GM21367 (cell line): ENCODE measurements at regions not wholly inside any gene's neighbourhood (a gene's known extent, or its start where the extent isn't known, plus 50 kb on each side); places are given as distances from the start of the nearest gene placed in this dataset.

ENCODE experiments used
- ATAC-seq: cut with Tn5 transposase; IDR thresholded peaks from one replicate; pipeline ENCODE4 v1.9.1; 2021; ENCODE audit not compliant: unreplicated experiment

DNA sequence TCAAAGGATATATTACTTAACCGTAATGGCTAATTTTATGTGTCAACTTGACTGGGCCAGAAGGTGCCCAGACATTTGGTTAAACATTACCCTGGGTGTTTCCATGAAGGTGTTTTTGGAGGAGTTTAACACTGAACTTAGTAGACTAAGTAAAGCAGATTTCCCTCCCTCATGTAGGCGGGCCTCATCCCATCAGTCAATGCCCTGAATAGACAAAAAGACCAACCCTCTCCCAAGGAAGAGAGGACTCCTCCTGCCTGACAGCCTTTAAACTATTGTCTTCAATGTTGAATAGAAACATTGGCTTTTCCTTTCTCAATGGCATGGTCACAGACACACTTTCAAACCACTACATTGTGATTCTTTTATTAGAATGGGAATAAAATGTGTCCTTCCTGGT is 121.9 kb downstream of the SETD4 start:
- ATAC-seq: no peak

DNA sequence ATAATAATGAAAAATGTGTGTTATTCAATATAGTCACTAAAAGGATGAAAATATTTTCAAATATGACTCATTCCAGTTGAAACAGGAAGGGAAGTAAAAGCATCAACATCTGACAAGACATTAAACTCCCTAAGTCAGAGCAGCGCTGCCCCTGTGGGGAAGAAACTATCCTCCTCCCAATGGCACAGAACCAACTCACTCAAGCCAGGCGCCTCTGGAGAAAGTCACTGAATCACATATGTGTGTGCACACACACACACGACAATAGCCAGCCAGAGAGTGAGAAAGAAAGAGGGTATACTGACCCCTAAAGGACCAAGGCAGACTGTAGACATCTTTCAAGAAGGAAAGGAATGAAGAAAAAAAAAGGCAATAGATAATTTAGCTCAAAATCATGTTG is 126.9 kb downstream of the SETD4 start:
- ATAC-seq: no peak

DNA sequence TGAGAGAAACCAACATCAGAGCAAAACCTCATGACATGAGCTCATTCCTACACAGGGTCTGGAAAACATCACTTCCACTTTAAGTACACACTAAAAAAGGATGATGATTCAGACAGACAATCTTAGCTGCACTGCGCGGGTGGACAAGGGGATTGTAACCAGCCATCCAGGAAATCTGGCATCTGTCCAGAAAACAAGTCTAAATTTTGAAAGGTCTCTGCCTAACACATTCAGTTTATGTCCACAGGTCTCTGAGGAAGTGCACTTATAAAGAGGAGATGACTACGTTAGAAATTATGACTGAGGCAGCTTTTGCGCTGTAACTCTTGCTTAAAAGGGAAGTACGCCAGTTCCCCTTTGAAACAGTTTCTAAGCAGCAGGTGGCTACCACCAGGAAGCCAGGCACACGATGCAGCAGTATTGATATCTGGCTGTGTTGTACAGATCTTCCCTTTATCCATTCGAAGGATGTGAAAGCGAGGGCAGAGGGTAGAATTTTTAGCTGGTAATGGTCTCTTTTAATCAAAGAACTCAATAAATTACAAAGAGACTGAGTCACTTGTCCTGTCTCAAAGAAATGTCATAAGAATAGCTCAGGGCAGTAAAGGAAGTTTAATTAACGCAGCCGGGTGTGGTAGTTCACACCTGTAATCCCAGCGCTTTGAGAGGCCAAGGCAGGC is 128.0 kb downstream of the SETD4 start:
- ATAC-seq: peak; percentile 81

DNA sequence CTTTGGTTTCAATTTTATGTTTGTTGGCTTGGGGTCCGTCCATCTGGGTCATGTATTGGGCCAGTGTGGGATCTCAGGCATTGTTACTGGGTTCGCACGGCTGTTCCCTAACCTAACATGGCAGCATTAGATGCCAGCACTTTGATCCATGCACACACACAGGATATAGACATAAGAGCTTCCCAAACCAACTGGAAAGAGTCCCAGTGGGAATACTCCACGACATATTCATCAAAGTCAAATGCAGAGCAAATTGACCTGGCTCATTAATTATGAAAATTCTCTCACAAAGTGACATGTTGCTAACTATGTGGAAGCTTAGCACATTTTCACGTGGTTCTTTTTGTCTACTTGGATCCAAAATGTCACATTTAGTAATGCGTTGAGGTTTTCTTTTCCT is 130.4 kb downstream of the SETD4 start:
- no peak for ATAC-seq

DNA sequence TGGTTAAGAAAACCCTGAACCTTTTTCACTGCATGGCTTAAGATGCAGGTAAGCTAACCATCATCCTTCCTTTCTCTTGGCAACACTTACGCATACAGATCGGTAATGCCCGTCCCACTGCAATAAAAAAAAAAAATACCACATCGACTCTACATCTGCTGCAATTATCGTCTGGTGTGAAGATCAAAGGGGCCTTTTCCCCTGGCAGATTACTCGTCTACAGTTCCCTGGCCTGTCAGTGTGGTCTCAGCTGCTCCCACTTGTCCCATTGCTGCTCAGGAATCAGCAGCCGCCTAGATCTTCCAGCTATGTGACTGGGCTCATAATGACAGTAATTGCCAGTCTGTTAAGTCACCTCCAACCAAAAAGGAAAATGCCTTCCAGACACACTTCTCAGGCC is 133.1 kb downstream of the SETD4 start:
- ATAC-seq: no peak

DNA sequence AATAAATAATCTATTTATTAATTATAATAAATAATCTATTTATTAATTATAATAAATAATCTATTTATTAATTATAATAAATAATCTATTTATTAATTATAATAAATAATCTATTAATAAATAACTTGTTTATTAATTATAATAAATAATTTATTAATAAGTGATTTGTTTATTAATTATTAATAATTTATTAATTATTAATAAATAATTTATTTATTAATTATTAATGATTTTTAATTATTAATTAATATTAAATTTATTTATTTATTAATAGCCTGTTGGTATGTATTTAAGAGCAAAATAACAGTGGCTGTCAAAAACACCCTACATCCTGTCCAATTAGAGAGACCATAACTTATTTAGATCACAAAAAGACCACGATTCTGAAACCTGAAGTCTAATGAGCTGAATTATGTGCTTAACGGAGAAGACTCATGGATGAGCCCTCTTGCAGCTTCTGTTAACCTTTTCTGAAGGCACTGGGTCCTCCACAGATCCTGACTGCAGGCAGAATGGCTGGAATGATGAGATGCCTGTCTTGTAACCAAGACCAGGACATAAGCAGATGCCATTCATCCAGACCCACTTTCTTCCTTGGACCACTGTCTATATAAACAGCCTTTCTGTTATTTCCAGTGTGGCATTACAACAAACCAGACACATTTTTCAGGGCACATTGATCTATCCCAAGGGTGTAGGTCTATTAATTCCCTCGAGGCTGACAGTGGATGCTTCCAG is 134.2 kb downstream of the SETD4 start:
- ATAC-seq: no peak

DNA sequence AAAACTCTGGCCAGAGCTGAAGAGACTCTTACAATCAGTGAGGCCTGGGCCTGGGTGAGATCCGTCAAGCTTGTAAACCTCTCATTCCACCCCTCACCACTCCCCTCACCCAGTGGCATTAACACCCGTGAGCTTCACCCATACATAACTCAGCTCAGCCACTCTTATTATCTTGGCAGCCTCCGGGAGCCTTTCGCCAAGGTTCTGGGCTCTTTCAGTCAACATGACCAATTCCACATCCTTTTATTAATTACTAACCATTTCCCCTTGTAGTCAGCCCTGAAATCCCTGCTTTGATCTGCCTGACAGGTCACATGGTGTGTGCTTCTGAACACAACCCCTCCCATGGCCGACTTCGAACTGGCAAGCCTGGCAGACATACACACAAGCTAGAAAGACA is 134.8 kb downstream of the SETD4 start:
- no peak for ATAC-seq

DNA sequence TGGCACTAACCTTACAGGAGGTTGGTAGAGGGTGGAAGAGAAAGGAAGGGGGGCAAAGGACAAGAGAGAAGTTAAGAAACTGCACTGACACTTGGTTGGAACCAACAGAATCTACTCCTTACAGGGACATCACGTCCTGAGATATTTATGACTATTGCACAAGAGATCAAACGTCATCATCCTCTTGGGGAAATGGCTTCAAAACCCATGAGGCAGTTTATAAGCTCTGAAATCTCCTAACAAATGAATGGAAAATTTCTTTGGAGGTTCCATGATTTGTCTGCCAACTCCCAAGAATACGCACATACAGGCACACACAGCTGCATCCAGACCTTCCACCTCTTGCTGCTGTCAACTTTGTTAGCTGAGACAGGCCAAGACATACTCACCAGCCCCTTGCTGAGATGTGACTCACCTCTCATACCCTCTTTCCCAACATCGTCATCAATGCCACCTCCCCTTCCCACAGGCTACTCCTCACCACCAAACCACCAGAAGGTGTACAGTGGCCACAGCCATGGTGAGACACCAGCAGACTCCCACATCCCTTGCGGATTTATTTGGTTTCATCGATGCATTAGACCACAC is 135.5 kb downstream of the SETD4 start:
- no peak for ATAC-seq

DNA sequence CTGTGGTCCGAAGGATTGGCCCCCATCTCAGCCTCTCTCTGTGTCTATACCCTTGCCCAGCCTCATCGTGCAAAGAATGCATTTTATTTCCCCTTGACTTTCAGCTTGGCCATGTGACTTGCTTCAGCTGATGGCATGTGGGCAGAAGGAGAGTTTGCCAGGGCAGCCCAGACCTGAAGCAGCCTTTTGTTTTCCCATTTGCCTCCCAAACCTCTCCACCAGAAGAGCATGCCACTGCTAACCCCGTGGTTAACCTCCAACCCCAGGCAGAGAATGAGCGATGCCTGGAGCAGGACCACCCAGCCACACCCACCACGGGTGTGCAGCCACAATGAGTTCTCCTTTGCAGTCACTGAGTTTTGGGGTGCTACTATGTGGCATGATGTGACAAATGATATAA is 136.4 kb downstream of the SETD4 start:
- ATAC-seq: no peak

DNA sequence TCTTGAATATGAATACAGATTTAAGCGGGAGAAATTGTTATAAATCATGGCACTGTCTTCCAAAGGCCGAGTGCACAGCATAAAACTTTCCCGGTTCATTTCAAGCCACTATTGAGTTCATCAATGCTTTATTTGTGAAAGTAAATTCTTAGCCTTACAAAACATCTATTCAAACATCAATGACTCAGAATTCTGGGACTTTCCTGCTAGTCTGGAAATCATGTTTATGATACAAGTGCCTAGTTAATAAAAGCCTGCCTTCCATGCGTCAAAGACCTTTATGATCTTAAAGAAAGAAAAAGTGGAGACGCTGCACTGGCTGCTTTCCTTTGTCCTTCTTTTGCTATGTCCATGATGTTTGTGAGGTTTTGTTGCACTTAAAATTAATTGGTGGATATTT is 137.7 kb downstream of the SETD4 start:
- no peak for ATAC-seq

DNA sequence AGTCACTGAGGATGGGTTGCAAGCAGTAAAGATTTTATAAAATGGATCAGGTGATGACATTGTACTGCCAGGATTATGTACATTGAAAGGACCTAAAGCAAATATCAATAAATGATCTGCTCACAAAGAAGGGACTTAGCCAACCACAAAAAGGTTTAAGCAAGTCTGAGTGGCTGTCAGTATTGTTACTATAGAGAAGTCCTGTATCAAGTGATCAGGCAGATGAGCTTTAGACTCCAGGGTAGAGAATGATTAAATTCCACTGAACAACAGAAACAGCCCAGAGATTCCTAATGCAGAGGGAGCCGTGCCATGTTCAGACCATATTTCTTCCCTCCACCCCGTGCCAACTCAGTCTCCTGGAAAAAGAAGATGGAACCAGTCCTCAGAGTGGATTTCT is 138.9 kb downstream of the SETD4 start:
- ATAC-seq: no peak

DNA sequence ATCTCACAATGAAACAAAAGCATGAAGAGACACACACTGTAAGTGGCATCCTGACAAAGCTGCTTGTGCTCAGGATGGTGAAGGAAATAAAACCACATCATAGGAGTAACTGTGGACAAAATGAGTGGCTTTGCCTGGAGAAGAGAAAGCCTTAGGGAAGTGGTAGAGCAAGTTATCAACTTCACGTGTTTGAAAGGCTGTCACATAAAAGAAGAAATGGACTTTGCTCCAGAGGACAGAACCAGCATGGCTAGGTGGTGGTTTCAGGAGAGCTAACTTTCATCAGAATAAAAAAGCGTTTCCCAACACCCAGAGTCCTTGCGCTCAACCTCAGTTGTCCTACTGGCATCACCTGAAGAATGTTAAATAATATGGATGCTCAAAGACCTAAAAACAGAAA is 139.9 kb downstream of the SETD4 start:
- no peak for ATAC-seq

DNA sequence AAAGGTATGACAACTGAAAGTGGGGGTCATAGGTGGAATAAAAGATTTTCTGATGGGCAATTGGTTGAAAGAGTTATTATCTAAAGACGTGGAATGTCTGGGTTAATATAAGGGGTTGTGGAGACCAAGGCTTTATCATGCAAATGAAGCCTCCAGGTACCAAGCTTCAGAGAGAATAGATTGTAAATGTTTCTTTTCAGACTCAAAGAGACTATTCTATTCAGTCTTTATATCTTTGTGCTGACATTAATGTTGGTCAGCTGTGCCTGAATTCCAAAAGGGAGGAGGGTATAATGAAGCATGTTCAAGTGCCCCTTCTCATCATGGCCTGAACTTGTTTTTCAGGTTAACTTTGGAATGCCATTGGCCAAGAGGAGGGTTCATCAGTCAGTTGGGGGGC is 145.3 kb downstream of the SETD4 start:
- ATAC-seq: no peak

DNA sequence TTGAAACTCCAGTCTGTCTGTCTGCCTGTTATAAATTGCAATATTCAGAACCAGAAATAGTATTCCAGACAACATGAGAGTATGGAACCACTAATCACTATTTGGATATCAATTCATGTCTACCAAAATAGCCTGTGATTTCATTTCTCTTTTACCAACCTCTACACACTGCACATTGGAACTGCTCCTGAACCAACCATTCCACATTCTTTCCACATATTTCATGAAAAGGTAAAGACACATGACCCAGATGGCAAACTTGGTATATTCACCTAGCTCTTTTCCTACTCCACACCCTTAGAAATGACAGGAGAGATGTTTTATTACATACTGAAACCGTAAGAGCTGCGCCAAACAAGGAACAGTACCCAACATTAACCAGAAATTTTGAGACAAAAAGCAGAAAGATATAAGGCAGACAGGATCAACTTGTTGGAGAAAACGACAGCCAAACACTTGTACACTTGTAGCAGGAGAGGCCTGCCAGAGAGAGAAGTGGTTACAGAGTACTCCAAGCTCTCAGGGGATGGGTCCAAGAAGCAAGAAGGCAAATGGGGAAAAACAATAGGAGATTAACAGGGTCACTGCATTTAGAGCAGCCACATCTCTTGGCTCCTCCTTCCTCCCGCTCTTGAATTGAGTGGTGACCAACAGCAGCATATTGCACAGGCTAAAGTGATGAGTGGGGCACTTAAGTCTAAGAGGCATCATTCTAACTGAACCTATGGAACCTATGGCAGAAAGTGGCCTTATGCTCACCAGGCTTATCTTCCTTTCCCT is 148.7 kb downstream of the SETD4 start:
- no peak for ATAC-seq

DNA sequence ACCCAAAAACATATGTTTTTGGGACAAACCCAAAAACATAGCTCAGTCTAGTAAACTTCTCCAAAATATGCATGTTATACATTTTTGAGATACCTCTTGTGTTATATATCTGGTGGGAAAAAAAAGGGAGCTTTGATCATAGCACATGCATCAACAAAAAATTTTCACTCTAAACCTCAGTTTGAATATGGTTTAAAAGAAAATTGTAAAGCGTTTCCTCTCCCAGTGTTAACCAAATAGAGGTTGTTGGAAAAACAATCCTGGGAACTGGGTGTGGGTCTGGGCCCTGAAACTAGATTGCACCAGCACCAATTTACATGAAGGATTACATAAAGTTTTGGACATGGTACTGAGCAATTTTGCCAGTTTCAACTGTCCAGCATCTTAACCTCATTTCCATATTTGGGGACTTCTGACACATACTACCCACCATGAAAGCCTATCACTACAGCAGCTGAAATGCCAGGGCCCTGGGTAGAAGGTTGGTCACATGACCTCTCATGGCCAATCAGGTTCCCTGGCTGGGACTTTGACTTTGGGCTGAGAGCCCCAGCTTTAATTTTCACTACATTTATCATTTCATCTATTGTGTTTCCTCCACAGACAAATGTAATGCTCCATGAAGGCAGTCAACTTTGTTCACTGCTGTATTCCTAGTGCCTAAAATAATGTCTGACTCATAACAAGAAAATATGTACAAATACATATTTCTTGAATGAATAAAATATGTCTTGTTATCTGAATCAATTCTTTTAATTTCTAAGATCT is 150.7 kb downstream of the SETD4 start:
- no peak for ATAC-seq

DNA sequence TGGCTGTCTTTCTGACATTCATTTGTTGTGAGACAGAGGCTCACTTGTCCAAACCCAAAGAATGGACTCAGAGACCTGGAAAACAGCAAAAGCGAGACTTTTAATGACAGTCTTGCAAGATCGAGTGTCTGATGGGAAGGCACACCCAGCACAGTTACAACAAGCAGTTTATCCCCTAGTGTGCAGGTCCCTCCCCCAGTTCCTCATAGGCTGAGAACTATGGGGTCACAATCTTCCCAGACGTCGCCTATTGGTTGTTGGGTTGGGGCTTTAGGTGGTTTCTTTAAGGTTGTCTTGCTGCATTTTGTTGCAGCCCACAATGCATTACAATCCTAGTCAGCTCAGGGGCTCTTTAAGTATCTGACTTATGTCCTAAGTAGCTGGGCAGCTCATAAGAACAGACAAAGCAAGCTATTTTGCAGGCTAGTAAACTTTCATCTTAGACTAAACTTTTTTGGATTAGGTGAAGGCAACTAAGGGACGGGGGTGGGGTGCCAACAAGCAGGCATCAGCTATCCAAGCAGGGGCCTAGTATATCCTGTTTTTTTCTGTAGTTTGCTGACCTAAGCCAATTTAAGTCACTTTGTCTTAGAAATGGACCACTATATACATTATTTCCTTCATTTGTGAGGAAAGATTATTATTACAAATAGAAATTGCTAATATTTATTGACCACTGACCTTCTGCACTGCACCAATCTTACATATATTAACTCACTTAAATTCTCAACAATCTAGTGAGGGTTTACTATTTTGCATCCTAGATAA is 151.8 kb downstream of the SETD4 start:
- ATAC-seq: no peak

DNA sequence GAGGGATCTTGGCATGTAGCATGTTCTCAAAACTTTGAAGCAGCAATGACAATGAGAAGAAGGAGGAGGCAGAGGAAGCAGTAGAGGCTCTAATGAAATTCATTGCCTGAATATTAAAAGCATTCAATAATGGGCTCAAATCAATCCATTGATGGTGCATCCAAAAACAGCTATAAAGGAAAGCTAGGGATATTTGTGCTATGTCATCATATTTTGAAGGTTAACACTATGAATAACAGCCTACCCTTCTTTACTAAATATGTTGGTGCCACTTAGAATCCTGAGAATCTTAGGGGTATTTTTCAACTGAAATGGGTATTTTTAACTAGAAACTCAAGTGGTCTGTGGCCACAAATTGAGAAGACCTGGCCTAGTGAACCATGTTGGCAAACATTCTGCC is 153.7 kb downstream of the SETD4 start:
- no peak for ATAC-seq

DNA sequence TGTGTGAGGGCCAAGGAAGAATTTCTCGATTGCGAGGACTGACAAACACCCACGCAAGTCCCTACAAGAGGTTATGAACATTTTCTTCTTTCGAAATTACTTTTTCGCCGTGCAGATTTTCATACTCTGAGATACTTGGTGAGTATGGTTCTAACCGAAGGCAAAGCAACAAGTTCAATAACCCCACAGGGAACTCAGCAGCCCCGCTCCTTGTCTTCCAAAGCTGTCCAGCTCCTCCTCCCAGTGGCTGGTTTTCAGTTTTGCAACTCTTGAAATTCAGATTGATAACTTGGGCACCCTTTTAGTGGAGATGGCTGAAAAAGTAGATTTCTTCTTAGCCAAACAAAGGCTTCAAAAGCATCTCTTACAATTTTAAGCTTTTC is 154.4 kb downstream of the SETD4 start:
- no peak for ATAC-seq

DNA sequence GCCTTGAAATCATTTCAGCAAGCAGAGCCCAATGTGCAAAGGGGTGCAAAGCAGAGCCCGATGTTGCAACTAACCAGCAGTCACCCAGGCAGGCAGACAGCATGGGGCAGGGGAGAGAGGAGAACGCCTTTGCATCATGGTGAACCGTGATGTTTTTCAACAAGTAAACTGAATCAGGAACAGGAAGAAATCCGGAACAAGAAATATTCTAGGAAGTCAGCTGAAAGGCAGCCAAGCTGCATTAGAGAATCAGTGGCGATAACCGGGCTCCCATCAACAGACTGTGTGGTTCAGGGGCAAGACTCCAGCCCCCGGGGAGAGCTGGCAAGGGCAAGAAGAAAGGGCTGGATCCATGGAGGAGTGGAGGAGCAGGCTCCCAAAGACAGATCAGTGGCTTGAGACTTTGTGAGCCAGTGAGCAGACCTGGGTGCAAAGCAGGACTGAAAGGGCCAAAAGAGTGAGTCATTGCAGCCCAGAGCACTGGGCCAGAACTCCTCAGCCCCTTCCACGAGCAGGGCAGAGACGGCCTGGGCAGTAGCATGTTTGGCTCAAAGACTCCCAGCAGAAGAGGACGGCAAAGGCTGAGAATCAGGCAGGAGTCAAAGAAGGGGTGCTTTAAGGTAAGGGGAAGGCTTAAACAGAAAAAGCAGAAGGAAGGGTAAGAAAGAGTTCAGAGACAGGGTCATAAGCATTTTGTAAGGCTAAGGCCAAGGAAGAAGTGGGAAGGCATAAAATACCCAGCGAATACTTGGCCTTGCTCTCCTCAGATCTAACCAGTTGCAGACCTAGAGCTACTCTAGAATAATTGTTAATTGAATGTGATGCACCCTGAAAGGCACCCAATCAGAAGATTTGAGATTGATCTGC is 155.0 kb downstream of the SETD4 start:
- ATAC-seq: no peak
